Activated T-helper 1 cell treated with anti-CD3 and anti-CD28 coated beads, Interleukin-12 subunit alpha, Interleukin-12 subunit beta, Interleukin-2, Interleukin-4 antibody, amounts not matched to agents 30 ng/mL and 10 ng/mL and 1 ng/mL, durations not matched to agents 14 hours and 24 hours and 36 hours (primary cell): ENCODE measurements at regions not wholly inside any gene's neighbourhood (a gene's known extent, or its start where the extent isn't known, plus 50 kb on each side); places are given as distances from the start of the nearest gene placed in this dataset.

Experiments
- DNase-seq: peaks from one replicate; pipeline ENCODE4 v3.0.0; 2021; ENCODE audit warnings: low spot score
- H3K27ac Mint-ChIP-seq: one replicate; pipeline ENCODE4 v1.8.0; 2021; ENCODE audit warnings: mild to moderate bottlenecking, mixed read lengths
- H3K27me3 Mint-ChIP-seq: one replicate; pipeline ENCODE4 v1.8.0; 2022; ENCODE audit warnings: mild to moderate bottlenecking, moderate library complexity, mixed read lengths; ENCODE audit not compliant: insufficient read depth
- H3K36me3 Mint-ChIP-seq: one replicate; pipeline ENCODE4 v1.8.0; 2021; ENCODE audit warnings: low read depth, mixed read lengths
- H3K4me1 Mint-ChIP-seq: one replicate; pipeline ENCODE4 v1.8.0; 2021; ENCODE audit warnings: low read depth, mixed read lengths
- H3K4me3 Mint-ChIP-seq: one replicate; pipeline ENCODE4 v1.8.0; 2021; ENCODE audit warnings: mild to moderate bottlenecking, moderate library complexity, mixed read lengths
- H3K9me3 Mint-ChIP-seq: one replicate; pipeline ENCODE4 v1.8.0; 2021; ENCODE audit warnings: mixed read lengths
- intact Hi-C: fragments of 100-400 bp; cut with micrococcal nuclease; formaldehyde crosslinking; loops from one replicate; pipeline ENCODE4 v1.15.1; 2024

GRCh38 chr5:39955156-39955555 lies 530.4 kb upstream of the DAB2 start:
- no peaks in the 10 kb centered on the region for H3K36me3 Mint-ChIP-seq
- peaks cover 2% of the 10 kb centered on the region for H3K27me3 Mint-ChIP-seq
- no peak overlapping the region for H3K27ac Mint-ChIP-seq
- H3K9me3 Mint-ChIP-seq: peaks cover 15% of the 10 kb centered on the region
- intact Hi-C loops: no loop called here
- no peak overlapping the region for H3K4me3 Mint-ChIP-seq
- H3K4me1 Mint-ChIP-seq: no peaks in the 10 kb centered on the region
- no peak for DNase-seq

DNA sequence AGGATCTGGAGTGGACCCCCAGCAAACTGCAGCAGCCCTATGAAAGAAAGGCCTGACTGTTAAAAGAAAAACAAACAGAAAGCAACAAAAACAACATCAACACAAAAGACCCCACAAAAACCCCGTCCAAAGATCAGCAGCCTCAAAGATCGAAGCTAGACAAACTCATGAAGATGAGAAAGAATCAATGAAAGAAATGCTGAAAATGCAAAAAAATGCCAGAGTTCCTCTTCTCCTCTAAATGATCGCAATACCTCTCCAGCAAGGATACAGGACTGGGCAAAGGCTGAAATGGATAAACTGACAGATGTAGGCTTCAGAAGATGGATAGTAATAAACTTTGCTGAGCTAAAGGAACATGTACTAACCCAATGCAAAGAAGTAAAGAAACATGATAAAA lies 526.3 kb upstream of the DAB2 start:
- Mint-ChIP-seq H3K36me3 (no peaks in the 10 kb centered on the region), H3K27ac (no peak overlapping the region), H3K9me3 (peaks cover 15% of the 10 kb centered on the region), H3K27me3 (peaks cover 2% of the 10 kb centered on the region), H3K4me3 (no peak overlapping the region), H3K4me1 (peaks cover 6% of the 10 kb centered on the region)
- no peak for DNase-seq
- intact Hi-C loops: no loop called here

- Mint-ChIP-seq H3K36me3 (no peaks in the 10 kb centered on the region), H3K27me3 (peaks cover 5% of the 10 kb centered on the region)
Measured at GRCh38 chr5:39948867-39949468, 524.2 kb upstream of the DAB2 start.

GRCh38 chr5:39948341-39948740 lies 523.6 kb upstream of the DAB2 start:
- no peak overlapping the region for H3K27ac Mint-ChIP-seq
- peaks cover 5% of the 10 kb centered on the region for H3K27me3 Mint-ChIP-seq
- H3K4me3 Mint-ChIP-seq: no peak overlapping the region
- no peaks in the 10 kb centered on the region for H3K36me3 Mint-ChIP-seq
- H3K4me1 Mint-ChIP-seq: peaks cover 6% of the 10 kb centered on the region
- peaks cover 11% of the 10 kb centered on the region for H3K9me3 Mint-ChIP-seq
- no peak for DNase-seq
- intact Hi-C loops: loop anchor here (2.0 to 5.0 kb wide), 7 partner anchors 234 to 809 kb away; partner anchors contain the start of gene TTC33

More at GRCh38 chr5:39948867-39949468, 524.2 kb upstream of the DAB2 start:
- Mint-ChIP-seq H3K27ac (peak overlapping the region; percentile 7), H3K4me1 (peaks cover 6% of the 10 kb centered on the region), H3K9me3 (peaks cover 11% of the 10 kb centered on the region), H3K4me3 (no peak overlapping the region)
- peak; percentile 46 for DNase-seq
- intact Hi-C loops: loop anchor here (1.0 to 5.0 kb wide), 13 partner anchors 234 to 930 kb away; partner anchors contain the start of gene TTC33

DNA sequence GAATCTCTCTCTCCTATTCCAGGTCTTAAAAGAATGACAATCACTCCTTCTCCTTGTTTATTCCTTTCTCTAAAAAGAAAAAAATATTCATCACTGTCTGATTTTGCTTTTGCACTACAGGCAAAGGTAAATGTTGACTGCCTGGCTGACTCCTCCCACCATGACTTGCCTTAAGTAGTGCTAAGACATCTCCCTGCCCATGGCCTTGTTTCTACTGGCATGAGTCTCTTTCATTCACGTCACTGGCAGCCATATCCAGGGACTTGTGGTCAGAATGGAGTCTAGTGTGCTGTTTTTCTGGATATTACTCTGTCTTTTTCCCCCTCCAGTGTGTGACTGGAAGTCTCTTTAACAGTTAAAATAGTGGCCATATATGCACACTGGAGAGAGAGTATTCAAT lies 522.9 kb upstream of the DAB2 start:
- Mint-ChIP-seq H3K9me3 (peaks cover 8% of the 10 kb centered on the region), H3K4me1 (peaks cover 6% of the 10 kb centered on the region), H3K36me3 (no peaks in the 10 kb centered on the region), H3K27ac (no peak overlapping the region), H3K4me3 (no peak overlapping the region), H3K27me3 (peaks cover 5% of the 10 kb centered on the region)
- DNase-seq: no peak
- intact Hi-C loops: loop anchor here (2.0 to 5.0 kb wide), 7 partner anchors 233 to 810 kb away; partner anchors contain the start of gene TTC33

DNA sequence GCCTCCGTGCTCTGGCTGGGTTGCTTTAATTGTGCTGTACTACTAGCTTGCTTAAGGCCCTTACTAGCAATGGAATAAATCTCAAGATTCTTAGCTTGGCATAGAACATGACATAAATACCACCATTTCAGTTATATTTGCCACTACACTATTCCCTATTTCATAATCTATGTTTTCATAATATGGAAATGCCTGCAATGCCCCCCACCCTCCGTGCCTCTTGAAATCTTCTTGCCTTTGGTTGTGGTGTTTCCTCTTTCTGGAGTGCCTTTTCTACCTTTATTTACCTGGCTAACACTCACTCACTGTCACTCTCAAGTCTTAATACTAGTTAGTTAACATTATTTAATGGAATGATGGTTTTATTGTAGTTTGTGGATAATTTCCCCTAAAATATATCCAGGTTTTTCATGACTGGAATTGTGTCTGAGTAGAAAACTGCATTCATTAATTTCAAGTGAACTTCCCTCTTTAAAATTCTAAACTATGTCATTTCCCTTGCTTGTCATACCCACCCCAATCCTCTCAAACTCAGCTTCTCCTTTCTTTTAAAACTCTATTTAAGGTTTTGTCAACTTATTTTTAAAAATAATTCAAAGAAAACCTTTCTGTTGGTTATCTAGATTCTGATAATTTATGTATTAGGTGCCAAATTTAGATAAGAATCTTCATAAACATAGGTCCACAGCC lies 521.7 kb upstream of the DAB2 start:
- intact Hi-C loops: loop anchor here (5.0 kb wide), 2 partner anchors 461 to 811 kb away; partner anchors contain the start of gene TTC33
- H3K9me3 Mint-ChIP-seq: peaks cover 5% of the 10 kb centered on the region
- no peaks in the 10 kb centered on the region for H3K36me3 Mint-ChIP-seq
- H3K4me3 Mint-ChIP-seq: no peak overlapping the region
- peaks cover 6% of the 10 kb centered on the region for H3K4me1 Mint-ChIP-seq
- peaks cover 5% of the 10 kb centered on the region for H3K27me3 Mint-ChIP-seq
- no peak for DNase-seq
- no peak overlapping the region for H3K27ac Mint-ChIP-seq

GRCh38 chr5:39945870-39946269 lies 521.1 kb upstream of the DAB2 start:
- intact Hi-C loops: loop anchor here (5.0 kb wide), 2 partner anchors 461 to 811 kb away; partner anchors contain the start of gene TTC33

GRCh38 chr5:39943811-39944210 lies 519.0 kb upstream of the DAB2 start:
- Mint-ChIP-seq H3K9me3 (no peaks in the 10 kb centered on the region), H3K36me3 (no peaks in the 10 kb centered on the region), H3K4me3 (no peak overlapping the region), H3K27me3 (peaks cover 5% of the 10 kb centered on the region), H3K27ac (no peak overlapping the region), H3K4me1 (peaks cover 1% of the 10 kb centered on the region)
- intact Hi-C loops: no loop called here
- DNase-seq: no peak

More at GRCh38 chr5:39945870-39946269, 521.1 kb upstream of the DAB2 start:
- H3K4me3 Mint-ChIP-seq: no peak overlapping the region
- H3K27me3 Mint-ChIP-seq: peaks cover 5% of the 10 kb centered on the region
- H3K36me3 Mint-ChIP-seq: no peaks in the 10 kb centered on the region
- H3K9me3 Mint-ChIP-seq: no peaks in the 10 kb centered on the region
- no peak for DNase-seq
- H3K4me1 Mint-ChIP-seq: peaks cover 6% of the 10 kb centered on the region
- H3K27ac Mint-ChIP-seq: no peak overlapping the region

- Mint-ChIP-seq H3K27me3 (peaks cover 5% of the 10 kb centered on the region), H3K4me3 (no peak overlapping the region), H3K27ac (no peak overlapping the region), H3K9me3 (no peaks in the 10 kb centered on the region), H3K4me1 (no peaks in the 10 kb centered on the region), H3K36me3 (no peaks in the 10 kb centered on the region)
- no peak for DNase-seq
- intact Hi-C loops: no loop called here
Measured at GRCh38 chr5:39942606-39943005, 517.8 kb upstream of the DAB2 start.

DNA sequence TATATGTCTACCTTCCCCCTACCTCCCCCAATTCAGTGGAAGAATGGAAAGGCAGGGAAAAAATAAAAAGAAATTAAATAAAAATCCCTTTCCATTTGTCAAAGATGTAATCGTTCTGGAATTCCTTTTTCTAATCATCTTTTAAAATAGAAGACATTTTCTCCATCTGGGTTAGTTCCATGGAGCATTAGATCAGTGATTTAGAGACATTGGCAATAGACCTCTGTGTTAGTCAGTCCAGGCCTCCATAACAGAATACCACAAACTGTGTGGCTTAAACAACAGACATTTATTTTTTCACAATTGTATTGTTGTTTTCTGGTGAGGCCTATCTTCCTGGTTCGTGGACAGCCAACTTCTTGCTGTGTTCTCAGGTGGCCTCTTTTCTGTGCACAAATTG lies 516.6 kb upstream of the DAB2 start:
- no peaks in the 10 kb centered on the region for H3K4me1 Mint-ChIP-seq
- peaks cover 11% of the 10 kb centered on the region for H3K27me3 Mint-ChIP-seq
- no peak overlapping the region for H3K27ac Mint-ChIP-seq
- no peaks in the 10 kb centered on the region for H3K9me3 Mint-ChIP-seq
- no peak for DNase-seq
- H3K4me3 Mint-ChIP-seq: no peak overlapping the region
- no peaks in the 10 kb centered on the region for H3K36me3 Mint-ChIP-seq
- intact Hi-C loops: no loop called here

- H3K9me3 Mint-ChIP-seq: no peaks in the 10 kb centered on the region
- no peaks in the 10 kb centered on the region for H3K4me1 Mint-ChIP-seq
- intact Hi-C loops: no loop called here
- DNase-seq: no peak
- no peak overlapping the region for H3K4me3 Mint-ChIP-seq
- H3K27ac Mint-ChIP-seq: no peak overlapping the region
- H3K36me3 Mint-ChIP-seq: no peaks in the 10 kb centered on the region
- peaks cover 16% of the 10 kb centered on the region for H3K27me3 Mint-ChIP-seq
Measured at GRCh38 chr5:39934830-39935229, 510.1 kb upstream of the DAB2 start.

DNA sequence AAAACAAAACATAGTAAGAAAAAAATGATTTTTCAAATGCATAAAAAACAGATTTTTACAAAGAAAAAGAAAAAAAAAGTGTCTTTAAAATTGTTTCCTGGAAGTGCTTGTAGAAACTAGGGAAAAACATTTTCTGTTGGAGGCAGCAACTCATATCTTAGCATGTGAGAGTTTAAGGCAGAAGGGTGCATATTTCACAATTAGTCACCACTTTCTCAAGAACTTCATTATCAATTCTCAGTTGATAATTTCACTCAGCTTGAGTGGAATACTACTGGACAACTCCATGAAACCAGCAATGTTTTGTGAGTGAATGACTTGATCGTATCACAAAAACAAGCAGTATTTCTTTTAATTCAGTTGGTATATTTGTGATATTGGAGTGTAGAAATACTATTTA lies 508.3 kb upstream of the DAB2 start:
- H3K4me1 Mint-ChIP-seq: no peaks in the 10 kb centered on the region
- peaks cover 16% of the 10 kb centered on the region for H3K27me3 Mint-ChIP-seq
- H3K36me3 Mint-ChIP-seq: no peaks in the 10 kb centered on the region
- no peaks in the 10 kb centered on the region for H3K9me3 Mint-ChIP-seq
- H3K4me3 Mint-ChIP-seq: no peak overlapping the region
- H3K27ac Mint-ChIP-seq: no peak overlapping the region
- no peak for DNase-seq
- intact Hi-C loops: no loop called here

DNA sequence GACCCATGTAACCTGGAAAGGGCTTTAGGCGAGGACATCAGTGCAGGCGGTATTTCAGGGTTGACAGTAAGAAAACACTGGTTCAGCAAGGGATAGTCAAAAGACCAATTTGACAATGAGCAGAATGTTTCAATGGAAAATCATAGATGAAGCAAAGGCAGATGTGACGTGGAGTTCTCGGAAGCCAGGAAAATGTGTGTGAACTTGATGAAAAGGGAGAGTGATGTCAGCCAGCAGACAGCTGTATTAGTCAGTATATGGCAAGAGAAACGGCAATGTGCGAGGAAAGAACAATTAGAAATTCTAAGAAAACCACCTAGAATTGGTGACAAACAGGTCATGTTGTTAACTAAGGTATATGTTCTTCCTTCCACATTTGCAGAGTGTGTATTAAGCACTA lies 503.9 kb upstream of the DAB2 start:
- H3K27ac Mint-ChIP-seq: no peak overlapping the region
- H3K4me3 Mint-ChIP-seq: no peak overlapping the region

More for the DNA sequence above, 503.9 kb upstream of the DAB2 start:
- Mint-ChIP-seq H3K36me3 (no peaks in the 10 kb centered on the region), H3K27me3 (peaks cover 6% of the 10 kb centered on the region), H3K9me3 (no peaks in the 10 kb centered on the region), H3K4me1 (no peaks in the 10 kb centered on the region)
- DNase-seq: no peak
- intact Hi-C loops: no loop called here
